IMR-90 (cell line): ENCODE measurements at regions not wholly inside any gene's neighbourhood (a gene's known extent, or its start where the extent isn't known, plus 50 kb on each side); places are given as distances from the start of the nearest gene placed in this dataset.

Experiments
- ATAC-seq: fragments of 200-7000 bp; cut with Tn5 transposase; 2 replicates; pipeline ENCODE4 v1.9.1; 2020; ENCODE audit warnings: low read depth, mild to moderate bottlenecking, moderate library complexity
- BruUV-seq: library from RNA; stranded (reverse); fragments of 400-500 nt; replicated peaks from 2 replicates; lab custom pipeline; 2021; lab: Mats Ljungman, UMichigan
- CTCF ChIA-PET: fragments of 300-600 bp; formaldehyde crosslinking; extraction: SDS; loops from one replicate; lab custom pipeline; 2021; ENCODE audit warnings: antibody characterized with exemption; lab: Yijun Ruan, JAX
- POLR2A ChIA-PET: fragments of 300-600 bp; sonication (Branson Sonifier 250); formaldehyde crosslinking; loops from one replicate; lab custom pipeline; 2022; ENCODE audit warnings: antibody characterized with exemption; ENCODE audit not compliant: unreplicated experiment; lab: Charles Lee
- DNase-seq: peaks from one replicate; pipeline ENCODE4 v3.0.0; 2013
- H2AFZ ChIP-seq: replicated peaks from 2 replicates; pipeline ENCODE3; 2013; ENCODE audit warnings: low read length, mild to moderate bottlenecking; ENCODE audit not compliant: poor library complexity
- H2AK5ac ChIP-seq: 2 replicates; pipeline ENCODE4 v1.6.1; 2013; ENCODE audit warnings: low read depth, low read length, inconsistent platforms
- H2AK9ac ChIP-seq: replicated peaks from 2 replicates; pipeline ENCODE3; 2013; ENCODE audit warnings: mild to moderate bottlenecking, low read depth, low read length, moderate library complexity; ENCODE audit not compliant: poor library complexity
- H2BK120ac ChIP-seq: 2 replicates; pipeline ENCODE4 v1.6.1; 2013; ENCODE audit warnings: low read depth, low read length, inconsistent platforms
- H2BK15ac ChIP-seq: 3 replicates; pipeline ENCODE4 v1.6.1; 2013; ENCODE audit warnings: low read depth, low read length, inconsistent platforms
- H2BK20ac ChIP-seq: 2 replicates; pipeline ENCODE4 v1.6.1; 2013; ENCODE audit warnings: low read depth, mild to moderate bottlenecking, inconsistent platforms, low read length, moderate library complexity
- H2BK5ac ChIP-seq: 2 replicates; pipeline ENCODE4 v1.6.1; 2013; ENCODE audit warnings: mild to moderate bottlenecking, low read depth, low read length, inconsistent platforms; ENCODE audit not compliant: poor library complexity, severe bottlenecking
- H3K14ac ChIP-seq: replicated peaks from 2 replicates; pipeline ENCODE4 v1.6.1; 2013; ENCODE audit warnings: low read depth, low read length, inconsistent platforms
- H3K18ac ChIP-seq: 2 replicates; pipeline ENCODE4 v1.6.1; 2013; ENCODE audit warnings: low read depth, low read length, control low read depth
- H3K23ac ChIP-seq: 2 replicates; pipeline ENCODE4 v1.6.1; 2013; ENCODE audit warnings: low read depth, low read length, inconsistent platforms
- H3K27ac ChIP-seq: 2 replicates; pipeline ENCODE4 v1.5.1; 2013; ENCODE audit warnings: mild to moderate bottlenecking, control low read depth, low read length; ENCODE audit not compliant: insufficient read depth
- H3K27me3 ChIP-seq: 2 replicates; pipeline ENCODE4 v1.6.1; 2013; ENCODE audit warnings: low read length; ENCODE audit not compliant: control insufficient read depth, insufficient read depth
- H3K36me3 ChIP-seq: 2 replicates; pipeline ENCODE4 v1.6.1; 2013; ENCODE audit warnings: low read length, mixed read lengths; ENCODE audit not compliant: control insufficient read depth, insufficient read depth
- H3K4ac ChIP-seq: 2 replicates; pipeline ENCODE4 v1.6.1; 2013; ENCODE audit warnings: low read depth, low read length, inconsistent platforms
- H3K4me1 ChIP-seq: 2 replicates; pipeline ENCODE4 v1.6.1; 2013; ENCODE audit warnings: low read length, mixed read lengths; ENCODE audit not compliant: control insufficient read depth, insufficient read depth
- H3K4me2 ChIP-seq: 2 replicates; pipeline ENCODE4 v1.6.1; 2013; ENCODE audit warnings: low read depth, mild to moderate bottlenecking, control low read depth, low read length, moderate library complexity
- H3K4me3 ChIP-seq: 2 replicates; pipeline ENCODE4 v1.5.1; 2013; ENCODE audit warnings: low read depth, mild to moderate bottlenecking, control low read depth, low read length, moderate library complexity; ENCODE audit not compliant: insufficient read depth
- H3K56ac ChIP-seq: 2 replicates; pipeline ENCODE4 v1.6.1; 2013; ENCODE audit warnings: low read length, inconsistent platforms; ENCODE audit not compliant: insufficient read depth; ENCODE audit errors: extremely low read depth
- H3K79me1 ChIP-seq, 2 experiments: 2 replicates each; pipeline ENCODE4 v1.6.1; 2013; ENCODE audit warnings: low read length in 2 of 2, inconsistent platforms in 1 of 2, low read depth in 1 of 2
- H3K9ac ChIP-seq: 2 replicates; pipeline ENCODE4 v1.6.1; 2013; ENCODE audit warnings: low read depth, low read length, control low read depth
- H3K9me1 ChIP-seq: 2 replicates; pipeline ENCODE4 v1.6.1; 2013; ENCODE audit warnings: low read length, inconsistent platforms; ENCODE audit not compliant: insufficient read depth
- H3K9me3 ChIP-seq: 2 replicates; pipeline ENCODE4 v1.6.1; 2013; ENCODE audit warnings: low read length; ENCODE audit not compliant: control insufficient read depth, insufficient read depth
- H4K20me1 ChIP-seq: 2 replicates; pipeline ENCODE4 v1.6.1; 2013; ENCODE audit warnings: low read length, inconsistent platforms; ENCODE audit not compliant: insufficient read depth
- H4K5ac ChIP-seq: 2 replicates; pipeline ENCODE4 v1.6.1; 2013; ENCODE audit warnings: mild to moderate bottlenecking, low read depth, low read length, control low read depth
- H4K8ac ChIP-seq, 2 experiments: 2 replicates each; pipeline ENCODE4 v1.6.1; 2013; ENCODE audit warnings: low read depth in 2 of 2, low read length in 2 of 2, control low read depth in 1 of 2, inconsistent platforms in 1 of 2
- H4K91ac ChIP-seq: 2 replicates; pipeline ENCODE4 v1.6.1; 2013; ENCODE audit warnings: low read depth, low read length, inconsistent platforms; ENCODE audit not compliant: insufficient read depth
- BHLHE40 ChIP-seq: fragments of 150-350 bp; IDR thresholded peaks from 2 replicates; pipeline ENCODE4 v1.6.1; 2016; ENCODE audit warnings: mild to moderate bottlenecking, low read depth, low read length
- CEBPB ChIP-seq: IDR thresholded peaks from 2 replicates; pipeline ENCODE4 v1.6.1; 2012; ENCODE audit warnings: low read depth, low read length, improper control_type of control experiment
- CHD1 ChIP-seq: IDR thresholded peaks from 2 replicates; pipeline ENCODE4 v1.6.1; 2012; ENCODE audit warnings: low read depth, low read length, improper control_type of control experiment
- CTCF ChIP-seq: conservative IDR thresholded peaks from 2 replicates; pipeline ENCODE4 v1.5.1; 2012; ENCODE audit warnings: mild to moderate bottlenecking, low read depth, low read length, improper control_type of control experiment
- FOS ChIP-seq: fragments of 150-350 bp; IDR thresholded peaks from 2 replicates; pipeline ENCODE4 v1.6.1; 2016; ENCODE audit warnings: low read depth, low read length
- MAFK ChIP-seq: IDR thresholded peaks from 2 replicates; pipeline ENCODE4 v1.6.1; 2012; ENCODE audit warnings: low read depth, low read length, improper control_type of control experiment
- MAZ ChIP-seq: IDR thresholded peaks from 2 replicates; pipeline ENCODE4 v1.6.1; 2012; ENCODE audit warnings: low read depth, mild to moderate bottlenecking, low read length, improper control_type of control experiment, moderate library complexity, borderline replicate concordance
- MXI1 ChIP-seq: IDR thresholded peaks from 2 replicates; pipeline ENCODE4 v1.6.1; 2012; ENCODE audit warnings: low read depth, mild to moderate bottlenecking, low read length, moderate library complexity, borderline replicate concordance
- NFE2L2 ChIP-seq: fragments of 150-350 bp; IDR thresholded peaks from 2 replicates; pipeline ENCODE4 v1.6.1; 2016; ENCODE audit warnings: low read depth, mild to moderate bottlenecking, low read length
- POLR2A ChIP-seq: IDR thresholded peaks from 2 replicates; pipeline ENCODE4 v1.6.1; 2012; ENCODE audit warnings: mild to moderate bottlenecking, low read depth, low read length
- RAD21 ChIP-seq: IDR thresholded peaks from 2 replicates; pipeline ENCODE4 v1.6.1; 2012; ENCODE audit warnings: low read length, improper control_type of control experiment
- RCOR1 ChIP-seq: IDR thresholded peaks from 2 replicates; pipeline ENCODE4 v1.6.1; 2012; ENCODE audit warnings: mild to moderate bottlenecking, low read length, improper control_type of control experiment; ENCODE audit not compliant: insufficient replicate concordance
- RFX5 ChIP-seq: IDR thresholded peaks from 2 replicates; pipeline ENCODE4 v1.8.0; 2012; ENCODE audit warnings: low read depth, mild to moderate bottlenecking, low read length, moderate library complexity
- SMC3 ChIP-seq: fragments of 150-350 bp; IDR thresholded peaks from 2 replicates; pipeline ENCODE4 v1.6.1; 2016; ENCODE audit warnings: low read depth, mild to moderate bottlenecking, antibody characterized with exemption, low read length, moderate library complexity
- WGBS, 2 experiments: methylation state at CpG; one replicate each; pipeline versions ENCODE4 v1.1.5 to v1.1.7; 2013; ENCODE audit warnings: missing lambda C conversion rate in 2 of 2; ENCODE audit not compliant: insufficient read length in 1 of 2; ENCODE audit errors: extremely low coverage in 2 of 2; 5-methylcytosine and 5-hydroxymethylcytosine counted together
- dilution Hi-C: fragments of 300-500 bp; cut with HindIII; formaldehyde crosslinking; loops from one replicate; pipeline ENCODE4 v1.14.3; 2018; ENCODE audit warnings: low sequenced_read_pairs; ENCODE audit not compliant: unreplicated experiment
- in situ Hi-C: fragments of 300-500 bp; cut with MboI; formaldehyde crosslinking; loops from 3 replicates; pipeline ENCODE4 v1.14.3; 2019; ENCODE audit warnings: low sequenced_read_pairs, inconsistent platforms, mixed read lengths
- intact Hi-C: fragments of 100-400 bp; cut with micrococcal nuclease; formaldehyde crosslinking; loops from 2 replicates; pipeline ENCODE4 v1.10.0; 2022
- TF ChIP-seq, protein P1 (sequence below): fragments of 150-350 bp; IDR thresholded peaks from 2 replicates; pipeline ENCODE4 v1.6.1; 2017; ENCODE audit warnings: mild to moderate bottlenecking, antibody characterized with exemption, low read length, low read depth
- TF ChIP-seq, protein P2 (sequence below): fragments of 150-350 bp; IDR thresholded peaks from 2 replicates; pipeline ENCODE4 v1.6.1; 2016; ENCODE audit warnings: low read depth, mild to moderate bottlenecking, low read length, moderate library complexity, borderline replicate concordance

DNA sequence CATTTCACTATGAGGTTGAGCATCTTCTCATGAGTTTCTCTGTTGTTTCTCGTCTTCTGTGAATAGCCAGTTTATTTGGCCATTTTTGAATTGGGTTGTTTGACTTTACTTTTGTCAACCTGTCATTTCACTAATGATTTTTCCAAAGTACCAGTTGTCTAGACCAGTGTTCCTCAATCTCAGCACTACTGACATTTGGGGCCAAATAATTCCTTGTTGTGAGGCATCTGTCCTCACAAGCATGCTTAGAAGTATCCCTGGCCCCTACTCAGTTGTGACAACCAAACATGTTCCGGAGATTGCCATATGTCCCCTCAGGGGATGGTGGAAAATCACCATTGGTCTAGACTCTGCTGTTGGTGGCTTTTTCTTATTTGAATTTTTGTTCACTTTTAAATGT lies 87.7 kb upstream of the GNAZ start:
- Histone ChIP-seq H3K23ac (no peak overlapping the region), H3K4me1 (no peaks in the 10 kb centered on the region), H4K91ac (no peak overlapping the region), H2BK120ac (no peak overlapping the region), H3K9me3 (peaks cover 6% of the 10 kb centered on the region), H3K27me3 (no peaks in the 10 kb centered on the region), H3K36me3 (no peaks in the 10 kb centered on the region), H3K14ac (no peak overlapping the region), H4K8ac (no peak overlapping the region), H3K4me2 (no peak overlapping the region), H2BK5ac (no peak overlapping the region), H3K9ac (no peak overlapping the region), H2BK20ac (no peak overlapping the region), H3K4ac (no peak overlapping the region), H2AK5ac (no peak overlapping the region), H3K79me1 (no peaks in the 10 kb centered on the region), H2AK9ac (no peak overlapping the region), H3K27ac (no peak overlapping the region), H3K18ac (no peak overlapping the region), H3K4me3 (no peak overlapping the region), H4K20me1 (no peaks in the 10 kb centered on the region), H4K5ac (no peak overlapping the region), H2BK15ac (no peak overlapping the region), H3K9me1 (no peaks in the 10 kb centered on the region), H2AFZ (no peak overlapping the region), H3K56ac (no peak overlapping the region)
- no peak for ATAC-seq
- TF ChIP-seq FOS (no peak), CHD1 (no peak), BHLHE40 (no peak), MAZ (no peak), MXI1 (no peak), CEBPB (no peak), CTCF (no peak), RCOR1 (no peak), RFX5 (no peak), POLR2A (no peak), RAD21 (no peak), NFE2L2 (no peak), SMC3 (no peak), MAFK (no peak)
- TF ChIP-seq, protein P1, sequence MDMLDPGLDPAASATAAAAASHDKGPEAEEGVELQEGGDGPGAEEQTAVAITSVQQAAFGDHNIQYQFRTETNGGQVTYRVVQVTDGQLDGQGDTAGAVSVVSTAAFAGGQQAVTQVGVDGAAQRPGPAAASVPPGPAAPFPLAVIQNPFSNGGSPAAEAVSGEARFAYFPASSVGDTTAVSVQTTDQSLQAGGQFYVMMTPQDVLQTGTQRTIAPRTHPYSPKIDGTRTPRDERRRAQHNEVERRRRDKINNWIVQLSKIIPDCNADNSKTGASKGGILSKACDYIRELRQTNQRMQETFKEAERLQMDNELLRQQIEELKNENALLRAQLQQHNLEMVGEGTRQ: no peak
- TF ChIP-seq, protein P2, sequence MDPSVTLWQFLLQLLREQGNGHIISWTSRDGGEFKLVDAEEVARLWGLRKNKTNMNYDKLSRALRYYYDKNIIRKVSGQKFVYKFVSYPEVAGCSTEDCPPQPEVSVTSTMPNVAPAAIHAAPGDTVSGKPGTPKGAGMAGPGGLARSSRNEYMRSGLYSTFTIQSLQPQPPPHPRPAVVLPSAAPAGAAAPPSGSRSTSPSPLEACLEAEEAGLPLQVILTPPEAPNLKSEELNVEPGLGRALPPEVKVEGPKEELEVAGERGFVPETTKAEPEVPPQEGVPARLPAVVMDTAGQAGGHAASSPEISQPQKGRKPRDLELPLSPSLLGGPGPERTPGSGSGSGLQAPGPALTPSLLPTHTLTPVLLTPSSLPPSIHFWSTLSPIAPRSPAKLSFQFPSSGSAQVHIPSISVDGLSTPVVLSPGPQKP: no peak
- BruUV-seq: no TSS peak
- POLR2A ChIA-PET: no interaction called here
- intact Hi-C loops: no loop called here
- in situ Hi-C loops: no loop called here
- CTCF ChIA-PET: no interaction called here
- WGBS, 2 experiments: no CpG with 5 or more reads among the region's 2 CpGs
- dilution Hi-C loops: no loop called here
- no peak for DNase-seq
